SU-DHL-6 (cell line): ENCODE measurements at regions not wholly inside any gene's neighbourhood (a gene's known extent, or its start where the extent isn't known, plus 50 kb on each side); places are given as distances from the start of the nearest gene placed in this dataset.

Source experiments
- H2AFZ ChIP-seq: fragments of 200-600 bp; sonication (generic); 2 replicates; pipeline ENCODE4 v1.6.1; 2014; ENCODE audit warnings: low read depth, mild to moderate bottlenecking, moderate library complexity, mixed read lengths, antibody characterized with exemption, low read length; ENCODE audit not compliant: severe bottlenecking
- H3F3A ChIP-seq: fragments of 200-600 bp; shearing (Covaris generic); 2 replicates; pipeline ENCODE4 v1.6.0; 2016; ENCODE audit warnings: antibody characterized with exemption, mild to moderate bottlenecking; ENCODE audit not compliant: insufficient read depth
- H3K27ac ChIP-seq: fragments of 200-600 bp; sonication (generic); 2 replicates; pipeline ENCODE4 v1.5.1; 2016; ENCODE audit warnings: low read depth, mild to moderate bottlenecking, low read length, moderate library complexity, mixed read lengths
- H3K27me3 ChIP-seq: fragments of 200-600 bp; sonication (generic), shearing (Covaris generic); 2 replicates; pipeline ENCODE4 v1.6.0; 2014; ENCODE audit warnings: mild to moderate bottlenecking, low read length
- H3K36me3 ChIP-seq: fragments of 200-600 bp; sonication (generic); 2 replicates; pipeline ENCODE4 v1.6.1; 2014; ENCODE audit warnings: mild to moderate bottlenecking, low read length, mixed read lengths
- H3K4me2 ChIP-seq: fragments of 300-600, 200-600 bp; shearing (Covaris generic), sonication (generic); 2 replicates; pipeline ENCODE4 v1.6.0; 2014; ENCODE audit warnings: low read length, low read depth, mild to moderate bottlenecking; ENCODE audit not compliant: poor library complexity, severe bottlenecking
- H3K4me3 ChIP-seq: fragments of 200-600 bp; sonication (generic); 2 replicates; pipeline ENCODE4 v1.5.1; 2014; ENCODE audit warnings: antibody characterized with exemption, low read length, mild to moderate bottlenecking, mixed read lengths; ENCODE audit not compliant: insufficient read depth, poor library complexity, severe bottlenecking
- H3K79me2 ChIP-seq: fragments of 200-600 bp; sonication (generic); 2 replicates; pipeline ENCODE4 v1.6.1; 2014; ENCODE audit warnings: mild to moderate bottlenecking, low read length, moderate library complexity; ENCODE audit not compliant: insufficient read depth
- H3K9ac ChIP-seq: fragments of 200-600 bp; sonication (generic); 2 replicates; pipeline ENCODE4 v1.7.0; 2014; ENCODE audit warnings: mild to moderate bottlenecking, low read length
- H3K9me2 ChIP-seq: fragments of 200-600 bp; sonication (generic); replicated peaks from 2 replicates; pipeline ENCODE4 v1.6.1; 2014; ENCODE audit warnings: low read length; ENCODE audit not compliant: insufficient read depth
- H3K9me3 ChIP-seq: fragments of 200-600 bp; sonication (generic); 2 replicates; pipeline ENCODE4 v1.6.1; 2014; ENCODE audit warnings: low read length, mixed read lengths; ENCODE audit not compliant: insufficient read depth
- H4K20me1 ChIP-seq: fragments of 200-600 bp; sonication (generic); 2 replicates; pipeline ENCODE4 v1.6.1; 2014; ENCODE audit warnings: low read depth, mild to moderate bottlenecking, antibody characterized with exemption, low read length, moderate library complexity, mixed read lengths
- EZH2phosphoT487 ChIP-seq: fragments of 200-600 bp; sonication (generic), shearing (Covaris generic); conservative IDR thresholded peaks from 2 replicates; pipeline ENCODE4 v1.6.1; 2018; ENCODE audit warnings: mild to moderate bottlenecking, antibody characterized with exemption, low read length, moderate library complexity, mixed read lengths
- TF ChIP-seq, protein P1 (sequence below): fragments of 200-600 bp; sonication (generic); IDR thresholded peaks from one replicate; pipeline ENCODE4 v1.5.1; 2017; ENCODE audit warnings: antibody characterized with exemption, mild to moderate bottlenecking, low read length, moderate library complexity; ENCODE audit not compliant: insufficient read depth, poor library complexity, severe bottlenecking

- H3K4me2 ChIP-seq: no peak overlapping the region
- TF ChIP-seq, protein P1, sequence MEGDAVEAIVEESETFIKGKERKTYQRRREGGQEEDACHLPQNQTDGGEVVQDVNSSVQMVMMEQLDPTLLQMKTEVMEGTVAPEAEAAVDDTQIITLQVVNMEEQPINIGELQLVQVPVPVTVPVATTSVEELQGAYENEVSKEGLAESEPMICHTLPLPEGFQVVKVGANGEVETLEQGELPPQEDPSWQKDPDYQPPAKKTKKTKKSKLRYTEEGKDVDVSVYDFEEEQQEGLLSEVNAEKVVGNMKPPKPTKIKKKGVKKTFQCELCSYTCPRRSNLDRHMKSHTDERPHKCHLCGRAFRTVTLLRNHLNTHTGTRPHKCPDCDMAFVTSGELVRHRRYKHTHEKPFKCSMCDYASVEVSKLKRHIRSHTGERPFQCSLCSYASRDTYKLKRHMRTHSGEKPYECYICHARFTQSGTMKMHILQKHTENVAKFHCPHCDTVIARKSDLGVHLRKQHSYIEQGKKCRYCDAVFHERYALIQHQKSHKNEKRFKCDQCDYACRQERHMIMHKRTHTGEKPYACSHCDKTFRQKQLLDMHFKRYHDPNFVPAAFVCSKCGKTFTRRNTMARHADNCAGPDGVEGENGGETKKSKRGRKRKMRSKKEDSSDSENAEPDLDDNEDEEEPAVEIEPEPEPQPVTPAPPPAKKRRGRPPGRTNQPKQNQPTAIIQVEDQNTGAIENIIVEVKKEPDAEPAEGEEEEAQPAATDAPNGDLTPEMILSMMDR: no peak
- TF ChIP-seq EZH2phosphoT487: no peak
- H3K36me3 ChIP-seq: no peaks in the 10 kb centered on the region
- no peaks in the 10 kb centered on the region for H4K20me1 ChIP-seq
- no peaks in the 10 kb centered on the region for H3K9me3 ChIP-seq
- H3K9me2 ChIP-seq: no peaks in the 10 kb centered on the region
- no peak overlapping the region for H3K9ac ChIP-seq
- H3K79me2 ChIP-seq: no peaks in the 10 kb centered on the region
- H3K4me3 ChIP-seq: no peak overlapping the region
- H2AFZ ChIP-seq: no peak overlapping the region
- H3K27me3 ChIP-seq: no peaks in the 10 kb centered on the region
- no peak overlapping the region for H3K27ac ChIP-seq
- H3F3A ChIP-seq: no peaks in the 10 kb centered on the region
These were observed 88.8 kb upstream of the BACE2 start for GRCh38 chr21:41079159-41079558.

DNA sequence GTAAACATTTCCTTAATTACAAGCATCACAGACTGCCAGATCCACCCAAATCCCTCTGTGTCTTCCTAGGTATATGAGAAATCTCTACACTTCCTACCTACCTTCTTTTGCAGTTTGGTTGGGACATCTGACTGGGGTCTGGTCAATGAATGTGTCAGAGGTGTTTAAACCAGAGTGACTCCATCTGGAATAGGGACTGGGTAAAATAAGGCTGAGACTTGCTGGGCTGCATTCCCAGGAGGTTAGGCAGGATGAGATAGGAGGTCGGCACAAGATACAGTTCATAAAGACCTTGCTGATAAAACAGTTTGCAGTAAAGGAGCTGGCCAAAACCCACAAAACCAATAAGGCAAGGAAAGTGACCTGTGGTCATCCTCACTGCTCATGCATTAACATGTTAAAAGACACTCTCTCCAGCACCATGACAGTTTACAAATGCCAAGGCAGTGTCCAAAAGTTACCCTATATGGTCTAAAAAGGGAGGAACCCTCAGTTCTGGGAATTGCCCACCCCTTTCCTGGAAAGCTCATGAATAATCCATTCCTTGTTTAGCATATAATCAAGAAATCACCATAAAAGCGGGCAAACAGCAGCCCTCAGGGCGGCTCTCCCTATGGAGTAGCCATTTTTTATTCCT, 87.4 kb upstream of the BACE2 start:
- Histone ChIP-seq H2AFZ (no peak overlapping the region), H3K4me2 (no peak overlapping the region), H3K4me3 (no peak overlapping the region), H3K36me3 (no peaks in the 10 kb centered on the region), H3K79me2 (no peaks in the 10 kb centered on the region), H4K20me1 (no peaks in the 10 kb centered on the region), H3F3A (no peaks in the 10 kb centered on the region), H3K9ac (no peak overlapping the region), H3K27ac (no peak overlapping the region), H3K9me3 (no peaks in the 10 kb centered on the region), H3K9me2 (no peaks in the 10 kb centered on the region), H3K27me3 (no peaks in the 10 kb centered on the region)
- TF ChIP-seq, protein P1: no peak
- no peak for TF ChIP-seq EZH2phosphoT487

- Histone ChIP-seq H3K4me3 (no peak overlapping the region), H3K9me2 (no peaks in the 10 kb centered on the region), H3K9ac (no peak overlapping the region), H3K27me3 (no peaks in the 10 kb centered on the region), H3K9me3 (no peaks in the 10 kb centered on the region), H2AFZ (no peak overlapping the region), H3K27ac (no peak overlapping the region), H3K36me3 (no peaks in the 10 kb centered on the region), H3F3A (no peaks in the 10 kb centered on the region), H3K79me2 (no peaks in the 10 kb centered on the region), H4K20me1 (no peaks in the 10 kb centered on the region), H3K4me2 (no peak overlapping the region)
- TF ChIP-seq, protein P1: no peak
- no peak for TF ChIP-seq EZH2phosphoT487
These were observed 81.4 kb upstream of the BACE2 start for GRCh38 chr21:41086569-41086968.
